GM18508 (cell line): ENCODE measurements at regions not wholly inside any gene's neighbourhood (a gene's known extent, or its start where the extent isn't known, plus 50 kb on each side); places are given as distances from the start of the nearest gene placed in this dataset.

Experiments used
- ATAC-seq: cut with Tn5 transposase; IDR thresholded peaks from one replicate; pipeline ENCODE4 v1.9.1; 2021; ENCODE audit warnings: moderate number of reproducible peaks; ENCODE audit not compliant: insufficient read depth, unreplicated experiment

DNA sequence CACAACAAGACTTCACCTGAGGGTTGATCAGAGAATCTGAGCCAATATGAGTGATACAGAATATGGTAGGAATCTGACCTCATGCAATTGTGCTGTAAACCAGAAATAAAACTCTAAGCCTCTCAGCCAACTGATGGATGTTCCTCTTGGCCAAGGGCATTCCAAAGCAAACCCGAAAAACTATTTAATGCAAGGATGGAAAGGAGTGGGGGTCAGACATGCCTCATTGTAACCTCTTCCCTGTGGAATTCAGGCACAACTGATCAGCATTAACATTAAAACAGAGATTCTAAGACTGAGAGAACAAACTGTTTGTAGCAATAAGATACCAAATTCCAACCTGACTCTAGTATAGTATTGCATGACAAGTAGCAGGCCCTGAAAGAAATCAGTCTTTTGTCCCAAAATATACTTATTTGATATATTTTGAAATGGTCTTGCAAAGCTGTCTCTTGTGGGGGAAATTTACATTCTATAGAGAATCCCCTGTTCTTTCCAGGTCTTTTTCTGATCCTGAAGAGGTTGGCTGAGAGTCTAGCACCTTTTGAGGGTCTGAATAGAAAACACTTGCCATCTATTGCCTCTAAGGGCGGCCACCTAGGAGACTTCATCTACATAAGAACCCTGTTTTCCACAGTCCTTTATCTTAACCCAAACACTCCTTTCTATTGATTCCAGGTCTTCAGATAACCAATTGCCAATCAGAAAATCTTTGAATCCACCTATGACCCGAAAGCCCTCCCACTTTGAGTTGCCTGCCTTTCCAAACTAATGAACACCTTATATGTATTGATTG lies 50.4 kb upstream of the WDR11 start:
- ATAC-seq = no peak
